Left lung (tissue), 4 donors: ENCODE measurements at regions not wholly inside any gene's neighbourhood (a gene's known extent, or its start where the extent isn't known, plus 50 kb on each side); places are given as distances from the start of the nearest gene placed in this dataset.
"Not testable (repeated sequence)": the region's sequence is repeated elsewhere in the genome, so short reads cannot be mapped to it uniquely, and the experiment has no call there.

Source experiments
- ATAC-seq: fragments of 200-7000 bp; cut with Tn5 transposase; one replicate; pipeline ENCODE4 v1.9.1; 2020; ENCODE audit warnings: moderate library complexity
- DNase-seq, 4 donors: peaks; one replicate each; pipeline ENCODE4 v3.0.0-alpha.2; 2013 to 2020
- H3K27ac ChIP-seq, 2 donors: fragments of 200-600 bp; sonication (generic) in 1 of 2; one replicate each; pipeline versions ENCODE4 v1.5.0 to v1.8.0; 2020 to 2021
- H3K27me3 ChIP-seq, 2 donors: fragments of 200-600 bp; sonication (generic) in 1 of 2; one replicate each; pipeline versions ENCODE4 v1.5.0 to v1.8.0; 2020 to 2021
- H3K36me3 ChIP-seq, 2 donors: fragments of 200-600 bp; sonication (generic) in 1 of 2; one replicate each; pipeline versions ENCODE4 v1.5.0 to v1.8.0; 2020 to 2021
- H3K4me1 ChIP-seq, 2 donors: fragments of 200-600 bp; one replicate each; pipeline ENCODE4 v1.8.0; 2021
- H3K4me3 ChIP-seq, 2 donors: fragments of 200-600 bp; sonication (generic) in 1 of 2; one replicate each; pipeline versions ENCODE4 v1.5.0 to v1.8.0; 2020 to 2021; ENCODE audit warnings: mild to moderate bottlenecking in 1 of 2
- H3K9me3 ChIP-seq, 2 donors: fragments of 200-600 bp; sonication (generic) in 1 of 2; one replicate each; pipeline versions ENCODE4 v1.5.0 to v1.8.0; 2020 to 2021
- intact Hi-C, 2 donors: fragments of 100-400 bp; cut with DNase I; formaldehyde crosslinking; loops; one replicate each; pipeline versions ENCODE4 v1.11.2 to v1.14.2; 2022
- TF ChIP-seq, protein P1 (sequence below), 2 donors: fragments of 200-600 bp; sonication (generic) in 1 of 2; IDR thresholded peaks; one replicate each; pipeline versions ENCODE4 v1.5.0 to v1.8.0; 2021; ENCODE audit warnings: antibody characterized with exemption in 2 of 2
- donor health status: DM: no; HTN: yes; CAD: no.
- donor health status: DM: no; HTN: no; CAD: no.

DNA sequence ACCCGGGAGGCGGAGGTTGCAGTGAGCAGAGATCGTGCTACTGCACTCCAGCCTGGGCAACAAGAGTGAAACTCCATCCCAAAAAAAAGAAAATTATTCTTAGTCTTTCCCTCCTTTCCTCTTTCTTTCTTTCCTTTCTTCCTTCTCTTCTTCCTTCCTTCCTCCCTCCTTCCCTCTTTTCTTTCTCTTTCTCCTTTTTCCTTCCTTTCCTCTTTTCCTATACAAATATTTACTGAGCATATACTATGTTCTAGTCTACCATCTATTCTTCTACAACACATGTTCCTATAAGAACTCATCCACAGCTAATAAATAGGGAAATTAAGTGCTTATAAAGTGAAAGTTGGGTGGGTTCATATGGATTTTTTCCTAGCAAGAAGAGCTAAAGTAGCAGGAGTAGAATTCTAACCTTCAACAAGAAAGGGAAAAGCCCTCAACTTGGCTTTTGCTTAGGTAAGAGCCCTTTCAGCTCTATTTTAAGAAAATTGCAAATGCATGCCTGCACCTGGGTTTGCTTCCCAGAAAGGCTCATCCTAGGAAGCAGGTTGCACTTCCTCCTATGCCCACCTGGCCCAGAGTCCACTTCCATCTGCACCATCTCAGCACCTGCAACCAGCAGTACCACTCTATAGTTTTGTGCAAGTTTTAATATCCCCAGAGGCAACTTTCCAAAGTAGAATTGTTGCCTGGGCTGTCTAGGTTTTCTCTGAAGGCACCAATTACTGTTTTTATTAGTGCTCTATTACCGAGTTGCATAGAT, 122.0 kb upstream of the CCND2 start:
- TF ChIP-seq, protein P1, sequence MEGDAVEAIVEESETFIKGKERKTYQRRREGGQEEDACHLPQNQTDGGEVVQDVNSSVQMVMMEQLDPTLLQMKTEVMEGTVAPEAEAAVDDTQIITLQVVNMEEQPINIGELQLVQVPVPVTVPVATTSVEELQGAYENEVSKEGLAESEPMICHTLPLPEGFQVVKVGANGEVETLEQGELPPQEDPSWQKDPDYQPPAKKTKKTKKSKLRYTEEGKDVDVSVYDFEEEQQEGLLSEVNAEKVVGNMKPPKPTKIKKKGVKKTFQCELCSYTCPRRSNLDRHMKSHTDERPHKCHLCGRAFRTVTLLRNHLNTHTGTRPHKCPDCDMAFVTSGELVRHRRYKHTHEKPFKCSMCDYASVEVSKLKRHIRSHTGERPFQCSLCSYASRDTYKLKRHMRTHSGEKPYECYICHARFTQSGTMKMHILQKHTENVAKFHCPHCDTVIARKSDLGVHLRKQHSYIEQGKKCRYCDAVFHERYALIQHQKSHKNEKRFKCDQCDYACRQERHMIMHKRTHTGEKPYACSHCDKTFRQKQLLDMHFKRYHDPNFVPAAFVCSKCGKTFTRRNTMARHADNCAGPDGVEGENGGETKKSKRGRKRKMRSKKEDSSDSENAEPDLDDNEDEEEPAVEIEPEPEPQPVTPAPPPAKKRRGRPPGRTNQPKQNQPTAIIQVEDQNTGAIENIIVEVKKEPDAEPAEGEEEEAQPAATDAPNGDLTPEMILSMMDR (IDR thresholded peaks at IDR 0.05): no peak
- DNase-seq: no peak
- no peaks in the 10 kb centered on the region for H3K27me3 ChIP-seq
- no peaks in the 10 kb centered on the region for H3K9me3 ChIP-seq
- no peak overlapping the region for H3K4me3 ChIP-seq
- no peaks in the 10 kb centered on the region for H3K36me3 ChIP-seq
- H3K27ac ChIP-seq: no peak overlapping the region
- no peak for ATAC-seq
- intact Hi-C loops: no loop called here
- peaks cover 0 to 33% of the 10 kb centered on the region in 2 donors for H3K4me1 ChIP-seq

DNA sequence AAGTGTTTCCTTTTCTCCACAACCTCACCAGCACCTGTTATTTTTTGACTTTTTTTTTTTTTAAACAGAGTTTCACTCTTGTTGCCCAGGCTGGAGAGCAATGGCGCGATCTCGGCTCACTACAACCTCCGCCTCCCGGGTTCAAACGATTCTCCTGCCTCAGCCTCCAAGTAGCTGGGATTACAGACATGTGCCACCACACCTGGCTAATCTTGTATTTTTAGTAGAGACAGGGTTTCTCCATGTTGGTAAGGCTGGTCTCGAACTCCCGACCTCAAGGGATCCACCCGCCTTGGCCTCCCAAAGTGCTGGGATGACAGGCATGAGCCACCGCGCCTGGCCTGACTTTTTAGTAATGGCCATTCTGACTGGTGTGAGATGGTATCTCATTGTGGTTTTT, 123.2 kb upstream of the CCND2 start:
- H3K9me3 ChIP-seq, ATAC-seq, H3K4me3 ChIP-seq, H3K27me3 ChIP-seq, intact Hi-C loops, DNase-seq, H3K27ac ChIP-seq, H3K36me3 ChIP-seq: not testable (repeated sequence)
- H3K4me1 ChIP-seq: peaks cover 0 to 33% of the 10 kb centered on the region in 2 donors

DNA sequence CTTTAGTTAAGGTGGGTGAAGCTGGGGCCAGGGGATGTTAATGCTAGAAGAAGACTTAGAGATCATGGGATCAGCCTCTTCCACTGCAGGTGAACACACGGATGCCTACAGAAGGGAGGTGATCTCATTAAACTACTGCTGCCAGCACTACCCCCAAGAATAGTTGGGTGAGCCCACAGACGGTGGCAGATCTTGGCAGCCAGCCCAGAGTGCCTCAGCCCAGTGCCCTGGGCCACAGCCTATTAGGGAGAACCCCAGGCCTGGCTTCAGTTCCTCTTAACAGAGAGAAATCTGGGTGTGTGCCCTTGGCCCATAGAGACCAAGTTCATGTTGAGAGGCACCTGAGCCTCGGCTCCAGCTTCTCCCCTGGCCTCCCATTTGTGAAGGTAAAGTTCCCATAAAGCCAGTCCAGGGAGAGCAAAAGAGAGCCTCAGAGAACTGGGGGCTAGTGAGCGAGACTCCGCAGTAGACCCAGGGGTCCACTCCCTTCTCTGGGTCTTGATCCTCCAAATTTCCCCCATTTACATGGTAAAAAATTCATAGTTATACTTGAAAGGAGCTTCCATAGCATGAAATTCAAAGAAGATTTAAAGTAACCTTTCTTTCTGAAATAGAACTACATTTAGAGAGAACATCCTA, 125.0 kb upstream of the CCND2 start:
- no peak overlapping the region for H3K27ac ChIP-seq
- H3K27me3 ChIP-seq: no peaks in the 10 kb centered on the region
- H3K36me3 ChIP-seq: no peaks in the 10 kb centered on the region
- peak; percentile 76 for ATAC-seq
- H3K9me3 ChIP-seq: no peaks in the 10 kb centered on the region
- peaks cover 0 to 32% of the 10 kb centered on the region in 2 donors for H3K4me1 ChIP-seq
- intact Hi-C loops: no loop called here
- H3K4me3 ChIP-seq: no peak overlapping the region
- TF ChIP-seq, protein P1 (IDR thresholded peaks at IDR 0.05): no peak
- DNase-seq: peak in 2 of 4 donors; percentile 78 to 86

DNA sequence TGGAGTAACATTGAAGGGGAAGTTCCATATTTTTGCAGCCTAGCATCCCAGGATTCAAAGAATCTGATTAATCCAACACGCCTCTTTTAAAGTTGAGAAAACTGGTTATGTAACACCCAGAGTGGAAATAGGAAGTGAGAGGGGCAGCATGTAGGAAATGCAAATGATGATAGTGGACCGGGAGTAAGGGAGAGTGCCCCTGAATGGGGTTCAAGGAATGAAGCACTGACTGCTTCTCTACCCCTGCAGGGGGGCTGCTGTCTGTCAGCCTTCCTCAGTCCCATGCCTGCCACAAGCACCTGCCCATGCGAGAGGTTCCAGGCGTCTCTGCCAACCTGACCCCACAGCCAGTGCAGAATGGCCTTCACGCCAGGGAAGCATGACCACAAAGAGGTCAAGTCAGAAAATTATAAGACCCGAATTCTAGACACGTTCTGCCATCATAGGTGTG, 126.5 kb upstream of the CCND2 start:
- no peak overlapping the region for H3K27ac ChIP-seq
- no peaks in the 10 kb centered on the region for H3K9me3 ChIP-seq
- intact Hi-C loops: no loop called here
- no peak overlapping the region for H3K4me3 ChIP-seq
- TF ChIP-seq, protein P1 (IDR thresholded peaks at IDR 0.05): no peak
- no peak for DNase-seq
- peaks cover 0 to 30% of the 10 kb centered on the region in 2 donors for H3K4me1 ChIP-seq
- ATAC-seq: no peak
- H3K36me3 ChIP-seq: no peaks in the 10 kb centered on the region
- no peaks in the 10 kb centered on the region for H3K27me3 ChIP-seq

DNA sequence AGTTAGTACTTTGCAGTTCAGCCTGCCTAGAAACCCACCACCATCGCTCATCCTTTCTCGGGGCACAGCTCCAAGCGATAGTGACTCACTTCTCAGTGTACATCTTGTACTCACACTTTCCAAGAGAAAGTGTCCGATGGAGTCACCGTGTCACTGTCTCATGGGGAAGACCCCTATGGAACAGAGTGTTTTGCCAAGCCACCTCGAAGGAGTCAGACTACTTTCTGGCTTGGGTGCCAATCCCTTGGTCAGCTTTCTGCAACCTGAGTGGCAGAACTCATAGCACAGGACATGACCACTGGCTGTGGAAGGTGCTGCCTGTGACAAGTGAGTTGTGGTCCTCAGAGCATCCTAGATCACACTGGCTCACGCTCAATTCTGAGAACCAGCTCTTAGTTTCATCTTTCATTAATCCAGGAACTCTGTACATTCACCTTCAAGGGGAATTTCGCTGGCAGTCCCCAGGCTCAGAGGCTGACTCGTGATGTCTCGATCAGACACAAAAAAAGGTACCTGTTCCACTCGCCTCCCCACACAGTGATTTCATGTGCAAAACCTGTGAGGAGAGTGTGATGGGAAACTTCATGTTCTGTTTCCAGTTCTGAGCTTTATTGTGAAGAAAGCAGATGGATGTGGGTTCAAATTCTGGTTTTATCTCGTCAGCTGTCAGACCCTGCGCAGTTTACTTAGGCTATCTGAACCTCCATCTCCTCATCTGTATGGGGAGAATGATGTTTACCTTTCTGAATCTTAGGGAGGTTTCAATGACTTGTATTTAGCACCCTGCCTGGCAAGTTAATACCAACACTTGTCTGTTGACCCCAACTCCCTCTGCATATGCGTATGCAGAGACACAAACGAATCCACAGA, 127.3 kb upstream of the CCND2 start:
- no peaks in the 10 kb centered on the region for H3K27me3 ChIP-seq
- H3K4me1 ChIP-seq: peaks cover 0 to 30% of the 10 kb centered on the region in 2 donors
- H3K27ac ChIP-seq: no peak overlapping the region
- intact Hi-C loops: no loop called here
- H3K9me3 ChIP-seq: no peaks in the 10 kb centered on the region
- no peak for DNase-seq
- H3K4me3 ChIP-seq: no peak overlapping the region
- no peaks in the 10 kb centered on the region for H3K36me3 ChIP-seq
- no peak for ATAC-seq
- TF ChIP-seq, protein P1 (IDR thresholded peaks at IDR 0.05): no peak
